HEK293 (cell line): ENCODE measurements at regions not wholly inside any gene's neighbourhood (a gene's known extent, or its start where the extent isn't known, plus 50 kb on each side); places are given as distances from the start of the nearest gene placed in this dataset.

Experiments used
- CTCF ChIP-seq: fragments of 450-650 bp; formaldehyde crosslinking; IDR thresholded peaks from 2 replicates; pipeline ENCODE4 v1.5.1; 2016; ENCODE audit warnings: missing biosample characterization, missing genetic modification characterization
- MYNN ChIP-seq: fragments of 450-650 bp; formaldehyde crosslinking; IDR thresholded peaks from 2 replicates; pipeline ENCODE4 v1.5.1; 2016; ENCODE audit warnings: missing biosample characterization, missing genetic modification characterization, borderline replicate concordance
- ZNF221 ChIP-seq: fragments of 450-650 bp; formaldehyde crosslinking; IDR thresholded peaks from 2 replicates; pipeline ENCODE4 v1.5.1; 2017; ENCODE audit warnings: missing biosample characterization, missing genetic modification characterization, borderline replicate concordance
- ZNF629 ChIP-seq: fragments of 450-650 bp; formaldehyde crosslinking; IDR thresholded peaks from 2 replicates; pipeline ENCODE4 v1.5.1; 2017; ENCODE audit warnings: missing biosample characterization, missing genetic modification characterization

DNA sequence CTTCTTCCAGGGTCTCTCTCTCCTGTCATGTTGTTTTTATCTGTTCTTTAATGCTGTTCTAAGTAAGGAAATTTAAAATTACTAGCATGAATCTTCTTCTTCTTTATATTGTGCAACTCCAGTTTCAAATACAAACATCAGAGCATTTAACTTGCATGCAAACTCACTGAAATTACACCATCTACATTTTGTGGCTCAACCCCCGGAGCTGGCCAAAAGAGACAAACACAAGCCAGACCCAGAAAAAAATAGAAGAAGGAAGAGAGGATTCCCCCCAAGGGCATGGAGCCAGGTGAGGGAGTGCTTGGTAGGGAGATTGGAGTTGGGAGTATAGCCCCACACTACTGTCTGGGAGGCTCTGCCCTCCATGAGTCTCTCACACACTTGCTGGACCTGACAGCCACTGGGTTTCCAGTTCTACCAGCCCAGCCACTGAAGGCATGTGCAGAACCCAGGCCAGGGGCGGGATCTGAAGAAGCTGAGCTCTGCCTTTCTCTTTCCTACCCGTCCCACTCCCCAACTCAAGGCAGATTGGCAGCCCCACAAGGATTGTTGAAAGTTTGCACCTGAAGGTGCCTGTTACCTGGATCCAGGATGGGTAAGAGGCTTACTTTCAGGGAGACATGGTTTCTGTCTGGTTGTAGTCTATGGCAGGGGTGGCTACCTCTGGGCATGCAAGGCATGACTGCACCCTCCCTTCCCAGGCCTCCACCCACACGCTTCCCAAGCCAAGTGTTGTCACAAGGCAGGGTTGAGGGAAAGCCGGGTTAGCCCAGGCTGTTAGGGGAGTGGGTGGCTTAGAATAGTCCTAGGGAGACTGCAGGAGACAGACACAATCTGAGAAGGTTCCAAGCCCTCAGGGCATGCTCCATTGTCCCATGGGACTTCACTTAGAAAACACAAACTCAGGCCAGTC lies 297.2 kb downstream of the TGFB2 start:
- TF ChIP-seq CTCF: no peak
- TF ChIP-seq ZNF629 (tag by site-specific recombination): no peak
- no peak for TF ChIP-seq MYNN (tag by site-specific recombination)
- TF ChIP-seq ZNF221 (tag by site-specific recombination): no peak
